ENCODE measurements at regions not wholly inside any gene's neighbourhood (a gene's known extent, or its start where the extent isn't known, plus 50 kb on each side); places are given as distances from the start of the nearest gene placed in this dataset.
A peak's percentile ranks its signal among the peaks of the same experiment; 100 is the strongest.

GRCh38 chr5:174916227-174916626, 191.8 kb downstream of the MSX2 start:
- no TSS peak for BruUV-seq (replicated peaks)
- no peaks in the 10 kb centered on the region for H3K9me2 ChIP-seq (ENCODE audit: insufficient read depth, low read length)
- POLR2A ChIA-PET, result interaction anchor here (0.8 kb wide), 1 partner anchor 634 kb away, joined by 3 read pairs; no protein-coding TSS in a partner anchor

GRCh38 chr5:174911118-174911517, 186.7 kb downstream of the MSX2 start:
- H3K4me2 ChIP-seq (ENCODE audit: low read length), result no peak overlapping the region
- CTCF ChIA-PET (ENCODE audit: unreplicated experiment), result no interaction called here
- H3K4me3 ChIP-seq (ENCODE audit: low read depth, low read length, poor library complexity, severe bottlenecking), result no peak overlapping the region
- H3K4me1 ChIP-seq (ENCODE audit: insufficient read depth, low read length, poor library complexity, severe bottlenecking), result no peaks in the 10 kb centered on the region
- no peak for TF ChIP-seq CTCF (conservative IDR thresholded peaks at IDR 0.05; ENCODE audit: low read length)
- TF ChIP-seq EZH2phosphoT487 (IDR thresholded peaks at IDR 0.05; ENCODE audit: borderline replicate concordance, low read depth, low read length), result no peak
- intact Hi-C loops (cut with micrococcal nuclease; ENCODE audit: unreplicated experiment), result no loop called here
- no peaks in the 10 kb centered on the region for H3K79me2 ChIP-seq (ENCODE audit: insufficient read depth, low read depth, low read length)
- no peaks in the 10 kb centered on the region for H3K9me3 ChIP-seq (ENCODE audit: low read length)
- POLR2A ChIA-PET, result no interaction called here
- no peak for DNase-seq (ENCODE audit: low spot score)
- no TSS peak for BruUV-seq (replicated peaks)
- H3K36me3 ChIP-seq (ENCODE audit: insufficient read depth, low read length), result no peaks in the 10 kb centered on the region
- H4K20me1 ChIP-seq (ENCODE audit: insufficient read depth, low read length), result no peaks in the 10 kb centered on the region
- no peak overlapping the region for H3K27ac ChIP-seq (ENCODE audit: low read depth, low read length, poor library complexity, severe bottlenecking)
- no peak overlapping the region for H2AFZ ChIP-seq (ENCODE audit: low read length)
- H3K9me2 ChIP-seq (ENCODE audit: insufficient read depth, low read length), result no peaks in the 10 kb centered on the region

More at GRCh38 chr5:174916227-174916626, 191.8 kb downstream of the MSX2 start:
- no peak for TF ChIP-seq EZH2phosphoT487 (IDR thresholded peaks at IDR 0.05; ENCODE audit: borderline replicate concordance, low read depth, low read length)
- TF ChIP-seq CTCF (conservative IDR thresholded peaks at IDR 0.05; ENCODE audit: low read length), result no peak
- Histone ChIP-seq H3K79me2 (ENCODE audit: insufficient read depth, low read depth, low read length) (no peaks in the 10 kb centered on the region), H3K27ac (ENCODE audit: low read depth, low read length, poor library complexity, severe bottlenecking) (no peak overlapping the region), H3K4me1 (ENCODE audit: insufficient read depth, low read length, poor library complexity, severe bottlenecking) (no peaks in the 10 kb centered on the region), H3K36me3 (ENCODE audit: insufficient read depth, low read length) (no peaks in the 10 kb centered on the region), H3K9me3 (ENCODE audit: low read length) (no peaks in the 10 kb centered on the region), H4K20me1 (ENCODE audit: insufficient read depth, low read length) (no peaks in the 10 kb centered on the region), H3K4me2 (ENCODE audit: low read length) (no peak overlapping the region), H3K4me3 (ENCODE audit: low read depth, low read length, poor library complexity, severe bottlenecking) (no peak overlapping the region), H2AFZ (ENCODE audit: low read length) (no peak overlapping the region)
- intact Hi-C loops (cut with micrococcal nuclease; ENCODE audit: unreplicated experiment), result no loop called here
- DNase-seq (ENCODE audit: low spot score), result no peak
- CTCF ChIA-PET (ENCODE audit: unreplicated experiment), result no interaction called here

GRCh38 chr5:174910245-174910737, 185.9 kb downstream of the MSX2 start:
- TF ChIP-seq EZH2phosphoT487 (IDR thresholded peaks at IDR 0.05; ENCODE audit: borderline replicate concordance, low read depth, low read length), result no peak
- TF ChIP-seq CTCF (conservative IDR thresholded peaks at IDR 0.05; ENCODE audit: low read length), result peak; percentile 84
- Histone ChIP-seq H2AFZ (ENCODE audit: low read length) (no peak overlapping the region), H3K9me2 (ENCODE audit: insufficient read depth, low read length) (no peaks in the 10 kb centered on the region), H3K36me3 (ENCODE audit: insufficient read depth, low read length) (no peaks in the 10 kb centered on the region), H3K4me3 (ENCODE audit: low read depth, low read length, poor library complexity, severe bottlenecking) (no peak overlapping the region), H3K27ac (ENCODE audit: low read depth, low read length, poor library complexity, severe bottlenecking) (no peak overlapping the region), H3K79me2 (ENCODE audit: insufficient read depth, low read depth, low read length) (no peaks in the 10 kb centered on the region), H3K4me2 (ENCODE audit: low read length) (no peak overlapping the region), H3K4me1 (ENCODE audit: insufficient read depth, low read length, poor library complexity, severe bottlenecking) (no peaks in the 10 kb centered on the region), H4K20me1 (ENCODE audit: insufficient read depth, low read length) (no peaks in the 10 kb centered on the region), H3K9me3 (ENCODE audit: low read length) (no peaks in the 10 kb centered on the region)
- CTCF ChIA-PET (ENCODE audit: unreplicated experiment), result no interaction called here
- BruUV-seq (replicated peaks), result no TSS peak
- peak; percentile 48 for DNase-seq (ENCODE audit: low spot score)
- POLR2A ChIA-PET, result no interaction called here
- intact Hi-C loops (cut with micrococcal nuclease; ENCODE audit: unreplicated experiment), result no loop called here
